Mesothelial cell of epicardium (in vitro differentiated cells): ENCODE measurements at regions not wholly inside any gene's neighbourhood (a gene's known extent, or its start where the extent isn't known, plus 50 kb on each side); places are given as distances from the start of the nearest gene placed in this dataset.

ENCODE experiments used
- DNase-seq, 2 experiments: peaks; one replicate each; pipeline ENCODE4 v3.0.0; 2021; ENCODE audit warnings: low spot score in 2 of 2; ENCODE audit not compliant: unreplicated experiment in 2 of 2
- H3K27ac Mint-ChIP-seq: 2 replicates; pipeline ENCODE4 v1.8.0; 2021; ENCODE audit warnings: mixed read lengths
- H3K27me3 Mint-ChIP-seq: 2 replicates; pipeline ENCODE4 v1.8.0; 2021; ENCODE audit warnings: low read depth, mixed read lengths
- H3K36me3 Mint-ChIP-seq: 2 replicates; pipeline ENCODE4 v1.8.0; 2021; ENCODE audit warnings: mixed read lengths
- H3K4me1 Mint-ChIP-seq: 2 replicates; pipeline ENCODE4 v1.8.0; 2021; ENCODE audit warnings: mixed read lengths
- H3K4me3 Mint-ChIP-seq: 2 replicates; pipeline ENCODE4 v1.8.0; 2021; ENCODE audit warnings: mild to moderate bottlenecking, moderate library complexity, mixed read lengths
- H3K9me3 Mint-ChIP-seq: 2 replicates; pipeline ENCODE4 v1.8.0; 2021; ENCODE audit warnings: mixed read lengths
- CTCF ChIP-seq: fragments of 200-600 bp; sonication (generic); IDR thresholded peaks from one replicate; pipeline ENCODE4 v1.5.0; 2021; ENCODE audit warnings: antibody characterized with exemption; ENCODE audit not compliant: unreplicated experiment

GRCh38 chr18:26780520-26781325 is 84.8 kb downstream of the AQP4 start:
- TF ChIP-seq CTCF, result no peak
- Mint-ChIP-seq H3K27me3 (no peaks in the 10 kb centered on the region), H3K4me3 (no peak overlapping the region), H3K9me3 (no peaks in the 10 kb centered on the region), H3K27ac (no peak overlapping the region), H3K36me3 (no peaks in the 10 kb centered on the region), H3K4me1 (peaks cover 28% of the 10 kb centered on the region)
- DNase-seq, result no peak

- Mint-ChIP-seq H3K27me3 (no peaks in the 10 kb centered on the region), H3K36me3 (no peaks in the 10 kb centered on the region), H3K4me1 (peaks cover 29% of the 10 kb centered on the region), H3K27ac (peak overlapping the region; percentile 65), H3K4me3 (no peak overlapping the region), H3K9me3 (no peaks in the 10 kb centered on the region)
- DNase-seq, result no peak
- no peak for TF ChIP-seq CTCF
These were observed 87.5 kb downstream of the AQP4 start for GRCh38 chr18:26778054-26778393.

GRCh38 chr18:26777351-26778053 is 88.0 kb downstream of the AQP4 start:
- Mint-ChIP-seq H3K27ac (peak overlapping the region; percentile 58), H3K4me1 (peaks cover 35% of the 10 kb centered on the region), H3K4me3 (no peak overlapping the region), H3K9me3 (no peaks in the 10 kb centered on the region), H3K36me3 (no peaks in the 10 kb centered on the region), H3K27me3 (no peaks in the 10 kb centered on the region)
- DNase-seq, result peak in 1 of 2 experiments; percentile 49
- no peak for TF ChIP-seq CTCF

- Mint-ChIP-seq H3K4me1 (peaks cover 24% of the 10 kb centered on the region), H3K36me3 (no peaks in the 10 kb centered on the region), H3K4me3 (no peak overlapping the region), H3K9me3 (peaks cover 5% of the 10 kb centered on the region), H3K27ac (no peak overlapping the region), H3K27me3 (no peaks in the 10 kb centered on the region)
- TF ChIP-seq CTCF, result no peak
- no peak for DNase-seq
These were observed 92.8 kb downstream of the AQP4 start for GRCh38 chr18:26772691-26773090.

GRCh38 chr18:26771524-26771923 is 94.0 kb downstream of the AQP4 start:
- Mint-ChIP-seq H3K9me3 (peaks cover 11% of the 10 kb centered on the region), H3K27me3 (no peaks in the 10 kb centered on the region), H3K4me1 (peaks cover 13% of the 10 kb centered on the region), H3K36me3 (no peaks in the 10 kb centered on the region), H3K4me3 (no peak overlapping the region), H3K27ac (no peak overlapping the region)
- DNase-seq, result no peak
- peak; percentile 24 for TF ChIP-seq CTCF
